Keratinocyte (primary cell): ENCODE measurements at regions not wholly inside any gene's neighbourhood (a gene's known extent, or its start where the extent isn't known, plus 50 kb on each side); places are given as distances from the start of the nearest gene placed in this dataset.

ENCODE experiments used
- DNase-seq: peaks from one replicate; pipeline ENCODE4 v3.0.0-alpha.2; 2011; ENCODE audit warnings: low read depth, missing footprints, low spot score
- FAIRE-seq: peaks from 2 replicates; lab custom pipeline; 2011; peaks lifted over from hg19 to GRCh38; lab: Jason Lieb, UNC
- H2AFZ ChIP-seq: 2 replicates; pipeline ENCODE4 v1.6.0; 2012; ENCODE audit warnings: low read length, control low read depth, inconsistent platforms; ENCODE audit not compliant: control insufficient read depth
- H3K27ac ChIP-seq: 2 replicates; pipeline ENCODE4 v1.5.1; 2011; ENCODE audit warnings: low read length; ENCODE audit not compliant: control insufficient read depth, insufficient read depth
- H3K27me3 ChIP-seq: 3 replicates; pipeline ENCODE4 v1.6.0; 2011; ENCODE audit warnings: low read length; ENCODE audit not compliant: control insufficient read depth, insufficient read depth; ENCODE audit errors: extremely low read depth
- H3K36me3 ChIP-seq, 2 experiments: 2 replicates in 1 of 2; 3 replicates in 1 of 2; pipeline ENCODE4 v1.5.1; 2011; ENCODE audit warnings: low read length in 2 of 2, mild to moderate bottlenecking in 1 of 2; ENCODE audit not compliant: control insufficient read depth in 2 of 2, insufficient read depth in 2 of 2; ENCODE audit errors: extremely low read depth in 1 of 2
- H3K4me1 ChIP-seq: 3 replicates; pipeline ENCODE4 v1.5.1; 2011; ENCODE audit warnings: low read length; ENCODE audit not compliant: control insufficient read depth, insufficient read depth; ENCODE audit errors: extremely low read depth
- H3K4me2 ChIP-seq: 3 replicates; pipeline ENCODE4 v1.6.0; 2011; ENCODE audit warnings: low read depth, low read length; ENCODE audit not compliant: control insufficient read depth, insufficient read depth; ENCODE audit errors: extremely low read depth
- H3K4me3 ChIP-seq, 3 experiments: fragments of 200-600 bp in 1 of 3; sonication (generic) in 1 of 3; 2 replicates in 2 of 3; 3 replicates in 1 of 3; pipeline ENCODE4 v1.5.1; 2011 to 2016; ENCODE audit warnings: low read length in 3 of 3, mild to moderate bottlenecking in 3 of 3, control low read depth in 2 of 3, inconsistent platforms in 1 of 3, low read depth in 1 of 3, mixed read lengths in 1 of 3, mixed run types in 1 of 3, moderate library complexity in 1 of 3; ENCODE audit not compliant: control insufficient read depth in 2 of 3, insufficient read depth in 2 of 3; ENCODE audit errors: extremely low read depth in 1 of 3
- H3K79me2 ChIP-seq: 2 replicates; pipeline ENCODE4 v1.6.0; 2012; ENCODE audit warnings: low read length; ENCODE audit not compliant: control insufficient read depth, insufficient read depth
- H3K9ac ChIP-seq: 3 replicates; pipeline ENCODE4 v1.6.0; 2011; ENCODE audit warnings: low read length; ENCODE audit not compliant: control insufficient read depth, insufficient read depth; ENCODE audit errors: extremely low read depth
- H3K9me1 ChIP-seq: 3 replicates; pipeline ENCODE4 v1.6.0; 2011; ENCODE audit warnings: low read length; ENCODE audit not compliant: control insufficient read depth, insufficient read depth; ENCODE audit errors: extremely low read depth
- H3K9me3 ChIP-seq: 2 replicates; pipeline ENCODE4 v1.5.1; 2012; ENCODE audit warnings: low read depth, low read length; ENCODE audit not compliant: control insufficient read depth
- H4K20me1 ChIP-seq: 3 replicates; pipeline ENCODE4 v1.6.0; 2011; ENCODE audit warnings: low read length; ENCODE audit not compliant: control insufficient read depth, insufficient read depth; ENCODE audit errors: extremely low read depth
- CTCF ChIP-seq, 3 experiments: IDR thresholded peaks in 1 of 3; conservative IDR thresholded peaks in 1 of 3; optimal IDR thresholded peaks in 1 of 3; 2 replicates in 2 of 3; 3 replicates in 1 of 3; pipeline versions ENCODE3 to v1.5.1; 2011; ENCODE audit warnings: low read length in 3 of 3, mild to moderate bottlenecking in 3 of 3, moderate library complexity in 2 of 3, control low read depth in 1 of 3, inconsistent platforms in 1 of 3; ENCODE audit not compliant: insufficient read depth in 2 of 3; ENCODE audit errors: extremely low read depth in 1 of 3
- EZH2 ChIP-seq: IDR thresholded peaks from one replicate; pipeline ENCODE4 v1.6.1; 2012; ENCODE audit warnings: inconsistent platforms, mild to moderate bottlenecking, low read length, moderate library complexity
- dilution Hi-C: fragments of 300-500 bp; cut with MboI; formaldehyde crosslinking; loops from one replicate; pipeline ENCODE4 v1.7.0; 2020; ENCODE audit warnings: low sequenced_read_pairs; ENCODE audit not compliant: extremely low pct_ligation_motif_present

GRCh38 chr3:127339016-127339415 lies 51.2 kb upstream of the PRR20G start:
- H3K4me3 ChIP-seq, result no peak overlapping the region
- no peak overlapping the region for H3K4me2 ChIP-seq
- no peaks in the 10 kb centered on the region for H3K4me1 ChIP-seq
- FAIRE-seq, result no peak
- H3K79me2 ChIP-seq, result no peaks in the 10 kb centered on the region
- no peaks in the 10 kb centered on the region for H3K9me3 ChIP-seq
- H3K27ac ChIP-seq, result no peak overlapping the region
- DNase-seq, result no peak
- peaks cover 26% of the 10 kb centered on the region for H3K27me3 ChIP-seq
- no peak overlapping the region for H3K9ac ChIP-seq
- no peaks in the 10 kb centered on the region for H4K20me1 ChIP-seq
- H2AFZ ChIP-seq, result no peak overlapping the region
- no peaks in the 10 kb centered on the region for H3K36me3 ChIP-seq
- no peaks in the 10 kb centered on the region for H3K9me1 ChIP-seq
- no peak for TF ChIP-seq EZH2
- no peak for TF ChIP-seq CTCF (optimal IDR thresholded peaks at IDR 0.05 in 1 of 3, IDR thresholded peaks at IDR 0.05 in 1 of 3, conservative IDR thresholded peaks at IDR 0.05 in 1 of 3; ENCODE audit: extremely low read depth in 1 of 3, insufficient read depth in 2 of 3, low read length in 3 of 3)
- dilution Hi-C loops, result no loop called here

DNA sequence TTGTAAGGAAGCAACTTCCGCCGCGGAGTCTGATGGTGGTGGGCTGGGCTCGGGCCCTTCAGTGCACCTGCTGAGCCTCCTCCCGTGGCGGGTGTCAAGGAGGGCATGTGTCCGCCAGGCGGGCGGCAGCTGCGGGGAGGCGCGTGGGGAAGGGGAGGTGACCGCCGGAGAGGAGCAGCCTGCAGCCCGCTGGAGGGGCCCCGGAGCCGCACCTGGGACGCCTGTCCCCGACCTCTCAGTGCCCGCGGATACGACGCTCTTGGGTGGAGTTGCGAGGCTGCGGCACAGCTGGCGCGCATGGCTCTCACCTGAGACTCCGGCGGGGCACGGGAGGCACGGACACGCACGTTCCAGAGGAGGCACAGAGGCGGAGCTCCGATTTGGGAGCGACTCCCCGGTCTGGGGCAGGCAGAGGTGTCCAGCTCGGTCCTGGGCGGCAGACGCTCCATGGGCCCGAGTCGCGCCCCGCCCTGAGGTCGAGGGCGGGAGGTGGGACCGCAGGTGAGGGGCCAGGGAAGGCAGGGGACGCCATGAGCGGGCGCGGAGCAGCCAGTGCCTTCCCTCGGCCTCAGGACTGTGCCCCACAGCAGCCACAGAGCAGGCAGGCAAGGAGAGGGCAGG lies 50.2 kb upstream of the PRR20G start:
- dilution Hi-C loops, result no loop called here
- H3K4me2 ChIP-seq, result no peak overlapping the region
- no peaks in the 10 kb centered on the region for H3K9me3 ChIP-seq
- H3K4me3 ChIP-seq, result no peak overlapping the region
- no peak overlapping the region for H2AFZ ChIP-seq
- TF ChIP-seq EZH2 (peak; percentile 76), CTCF (optimal IDR thresholded peaks at IDR 0.05 in 1 of 3, IDR thresholded peaks at IDR 0.05 in 1 of 3, conservative IDR thresholded peaks at IDR 0.05 in 1 of 3; ENCODE audit: extremely low read depth in 1 of 3, insufficient read depth in 2 of 3, low read length in 3 of 3) (no peak)
- DNase-seq (no peak), FAIRE-seq (no peak)
- H3K27me3 ChIP-seq, result peaks cover 25% of the 10 kb centered on the region
- no peaks in the 10 kb centered on the region for H3K36me3 ChIP-seq
- H3K9me1 ChIP-seq, result no peaks in the 10 kb centered on the region
- no peak overlapping the region for H3K27ac ChIP-seq
- no peaks in the 10 kb centered on the region for H3K4me1 ChIP-seq
- H4K20me1 ChIP-seq, result no peaks in the 10 kb centered on the region
- no peaks in the 10 kb centered on the region for H3K79me2 ChIP-seq
- no peak overlapping the region for H3K9ac ChIP-seq
